Brain pericyte (primary cell): ENCODE measurements at regions not wholly inside any gene's neighbourhood (a gene's known extent, or its start where the extent isn't known, plus 50 kb on each side); places are given as distances from the start of the nearest gene placed in this dataset.

Source experiments
- DNase-seq: peaks from one replicate; pipeline ENCODE4 v3.0.0-alpha.2; 2012; ENCODE audit warnings: low read depth, low spot score

DNA sequence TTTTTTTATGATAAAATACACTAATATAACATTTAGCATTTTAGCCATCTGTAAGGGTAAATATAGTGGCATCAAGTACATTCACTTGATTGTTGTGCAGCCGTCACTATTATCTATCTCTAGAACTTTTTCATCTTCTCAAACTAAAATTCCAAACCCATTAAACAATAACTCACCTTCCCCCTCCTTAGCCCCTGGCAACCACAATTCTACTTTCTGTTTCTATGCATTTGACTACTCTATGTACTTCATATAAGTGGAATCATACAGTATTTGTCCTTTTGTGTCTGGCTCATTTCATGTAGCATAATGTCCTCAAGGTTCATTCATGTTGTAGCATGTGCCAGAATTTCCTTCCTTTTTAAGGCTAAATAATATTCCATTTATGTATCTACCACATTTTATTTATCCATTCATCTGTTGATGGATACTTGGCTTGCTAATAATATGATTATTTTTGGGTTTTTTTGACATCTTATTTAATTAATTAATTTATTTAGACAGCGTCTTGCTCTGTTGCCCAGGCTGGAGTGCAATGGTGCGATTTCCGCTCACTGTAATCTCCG, 69.6 kb upstream of the MACF1 start:
- DNase-seq: no peak

- no peak for DNase-seq
Observed at GRCh38 chr1:39136638-39137037, 67.9 kb upstream of the MACF1 start.

DNA sequence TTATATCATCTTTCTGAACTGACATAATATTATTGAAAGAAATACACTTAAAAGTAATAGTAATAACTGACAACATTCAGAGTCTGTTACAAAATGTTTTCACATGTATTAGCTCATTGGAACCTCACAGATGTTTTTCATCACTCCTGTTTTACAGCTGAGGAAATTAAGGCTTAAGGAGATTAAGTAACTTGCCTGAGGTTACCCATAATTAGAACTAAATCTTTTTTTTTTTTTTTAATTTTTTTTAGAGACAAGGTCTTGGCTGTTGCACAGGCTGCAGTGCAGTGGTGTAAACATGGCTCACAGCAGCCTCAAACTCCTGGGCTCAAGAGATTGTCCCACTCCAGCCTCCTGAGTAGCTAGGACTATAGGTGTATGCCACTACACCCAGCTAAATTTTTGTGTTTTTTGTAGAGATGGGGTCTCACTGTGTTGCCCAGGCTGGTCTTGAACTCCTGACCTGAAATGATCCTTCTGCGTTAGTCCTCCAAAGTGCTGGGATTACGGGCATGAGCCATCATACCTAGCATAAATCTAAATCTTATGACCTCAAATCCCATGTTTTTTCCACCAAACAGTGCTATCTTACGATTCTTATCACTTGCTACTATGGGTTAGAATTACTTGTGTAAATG, 64.7 kb upstream of the MACF1 start:
- DNase-seq: no peak

GRCh38 chr1:39141925-39142324, 62.6 kb upstream of the MACF1 start:
- DNase-seq: no peak

GRCh38 chr1:39142401-39143060, 62.0 kb upstream of the MACF1 start:
- DNase-seq: no peak

DNA sequence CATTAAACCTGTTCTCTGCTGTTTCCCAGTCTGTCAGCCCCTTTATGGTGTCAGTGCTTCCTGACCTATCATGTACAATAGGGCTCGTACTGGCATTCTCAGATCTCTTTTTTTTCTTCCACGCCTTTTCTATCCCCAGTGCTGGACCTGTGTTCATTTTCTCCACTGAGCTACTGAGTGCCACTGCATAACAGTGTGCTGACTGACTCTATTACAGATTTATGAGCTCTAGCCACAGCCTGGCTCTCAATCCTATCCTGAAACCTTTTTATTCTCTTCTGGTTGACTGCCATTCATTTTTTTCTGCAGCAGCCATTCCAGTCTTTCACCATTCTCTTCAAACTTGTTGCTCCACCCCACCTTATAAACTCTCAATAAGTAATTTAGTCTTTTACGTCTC, 59.6 kb upstream of the MACF1 start:
- DNase-seq: no peak

DNA sequence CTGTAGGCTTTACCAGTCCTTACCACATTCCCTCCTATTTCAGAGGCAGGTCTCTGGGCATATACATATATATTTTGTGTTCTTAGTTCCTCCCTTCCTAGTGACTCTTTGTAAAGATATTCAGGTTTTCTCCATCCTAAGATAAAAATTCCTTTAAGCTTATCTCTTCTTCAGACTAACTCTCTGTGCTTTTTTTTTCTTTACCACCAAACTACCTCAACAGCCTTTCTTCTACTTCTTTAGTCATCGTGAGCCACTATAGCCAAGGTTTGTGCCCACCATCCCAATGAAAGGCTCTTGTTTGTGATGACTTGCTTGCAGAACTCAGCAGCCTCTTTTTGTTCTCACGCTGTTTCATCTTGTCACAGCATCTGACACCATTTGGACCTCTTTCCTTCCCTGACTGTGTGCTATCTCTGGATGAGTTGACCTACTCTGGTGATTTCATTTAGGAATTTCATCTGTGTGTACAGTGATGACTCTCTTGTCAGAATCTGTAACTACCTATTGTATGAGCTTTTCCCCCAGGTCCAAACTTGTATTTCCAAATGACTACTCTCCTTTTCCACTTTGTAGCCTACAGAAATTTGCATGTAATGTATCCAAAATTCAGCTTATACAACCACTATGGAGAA, 59.0 kb upstream of the MACF1 start:
- DNase-seq: no peak

DNA sequence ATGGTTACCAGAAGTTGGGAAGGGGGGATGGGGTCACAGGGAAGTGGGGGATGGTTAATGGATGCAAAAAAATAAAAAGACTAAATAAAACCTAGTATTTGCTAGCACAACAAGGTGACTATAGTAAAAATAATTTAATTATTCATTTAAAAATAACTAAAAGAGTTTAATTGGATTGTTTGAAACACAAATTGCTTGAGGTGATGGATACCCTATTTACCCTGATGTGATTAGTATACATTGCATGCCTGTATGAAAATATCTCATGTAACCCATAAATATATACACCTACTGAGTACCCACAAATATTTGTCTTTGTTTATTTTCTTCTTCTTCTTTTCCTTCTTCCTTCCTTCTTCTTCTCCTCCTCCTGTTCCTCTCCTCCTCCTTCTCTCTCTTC, 57.8 kb upstream of the MACF1 start:
- DNase-seq: no peak

GRCh38 chr1:39147099-39148025, 57.1 kb upstream of the MACF1 start:
- DNase-seq: no peak

DNA sequence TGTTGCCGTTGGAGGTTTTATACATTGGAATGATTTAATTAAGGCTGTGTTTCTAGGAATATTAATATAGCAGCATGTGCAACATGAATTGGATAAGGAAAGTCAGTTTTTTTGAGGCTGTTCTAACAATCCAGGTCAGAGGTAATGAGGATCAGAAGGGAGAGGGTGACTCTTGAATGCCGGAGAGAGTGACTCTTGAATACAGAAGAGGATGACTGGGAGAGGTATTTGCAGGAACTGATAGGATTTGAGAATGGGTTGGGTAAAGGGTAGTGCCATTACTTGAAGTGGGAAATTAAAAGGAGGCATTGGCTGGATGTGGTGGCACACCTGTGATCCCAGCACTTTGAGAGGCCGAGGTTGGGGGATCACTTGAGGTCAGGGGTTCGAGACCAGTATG, 55.6 kb upstream of the MACF1 start:
- no peak for DNase-seq

- DNase-seq: no peak
Observed at GRCh38 chr1:39149509-39149908, 55.0 kb upstream of the MACF1 start.

- no peak for DNase-seq
Observed at GRCh38 chr1:39150779-39151178, 53.7 kb upstream of the MACF1 start.

DNA sequence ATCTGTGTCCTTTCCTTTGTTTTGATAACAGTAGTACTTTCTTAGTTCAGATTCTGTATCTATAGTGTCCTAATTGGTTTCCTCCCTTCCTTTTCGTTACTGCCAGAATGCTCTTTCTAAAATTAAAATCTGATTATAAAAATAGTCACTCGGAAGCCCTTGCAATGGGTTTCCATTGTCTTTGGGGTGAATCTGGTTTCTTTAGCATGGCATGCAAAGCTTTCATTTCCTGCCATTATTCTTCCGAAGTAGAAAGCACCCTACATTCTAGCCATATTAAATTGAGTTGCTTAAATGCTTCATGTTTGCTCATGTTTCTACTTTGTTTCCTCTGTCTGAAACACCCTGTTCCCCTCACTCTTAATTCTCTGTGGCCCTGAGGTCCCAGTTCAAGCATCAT, 53.2 kb upstream of the MACF1 start:
- no peak for DNase-seq

GRCh38 chr1:39152923-39153322, 51.6 kb upstream of the MACF1 start:
- no peak for DNase-seq

DNA sequence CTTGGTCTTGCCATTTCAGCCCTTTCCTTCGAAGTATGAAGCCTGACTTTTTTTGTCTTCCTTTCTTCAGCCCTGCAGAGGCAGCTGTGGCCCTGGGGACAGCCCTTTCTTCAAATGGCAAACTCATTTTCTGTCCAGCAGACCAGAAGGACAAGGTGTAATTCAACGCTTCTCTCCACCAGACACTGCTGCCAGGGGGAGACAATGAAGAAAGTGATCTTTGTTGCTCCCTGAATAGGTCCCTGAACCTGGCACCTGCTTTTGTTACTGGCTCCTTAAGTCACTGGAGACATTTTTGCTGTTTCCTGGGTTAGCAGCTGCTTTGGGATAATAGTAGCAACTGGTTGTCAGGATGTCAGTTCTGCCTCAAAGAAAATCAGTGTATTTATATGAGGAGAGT, 50.8 kb upstream of the MACF1 start:
- DNase-seq: no peak

DNA sequence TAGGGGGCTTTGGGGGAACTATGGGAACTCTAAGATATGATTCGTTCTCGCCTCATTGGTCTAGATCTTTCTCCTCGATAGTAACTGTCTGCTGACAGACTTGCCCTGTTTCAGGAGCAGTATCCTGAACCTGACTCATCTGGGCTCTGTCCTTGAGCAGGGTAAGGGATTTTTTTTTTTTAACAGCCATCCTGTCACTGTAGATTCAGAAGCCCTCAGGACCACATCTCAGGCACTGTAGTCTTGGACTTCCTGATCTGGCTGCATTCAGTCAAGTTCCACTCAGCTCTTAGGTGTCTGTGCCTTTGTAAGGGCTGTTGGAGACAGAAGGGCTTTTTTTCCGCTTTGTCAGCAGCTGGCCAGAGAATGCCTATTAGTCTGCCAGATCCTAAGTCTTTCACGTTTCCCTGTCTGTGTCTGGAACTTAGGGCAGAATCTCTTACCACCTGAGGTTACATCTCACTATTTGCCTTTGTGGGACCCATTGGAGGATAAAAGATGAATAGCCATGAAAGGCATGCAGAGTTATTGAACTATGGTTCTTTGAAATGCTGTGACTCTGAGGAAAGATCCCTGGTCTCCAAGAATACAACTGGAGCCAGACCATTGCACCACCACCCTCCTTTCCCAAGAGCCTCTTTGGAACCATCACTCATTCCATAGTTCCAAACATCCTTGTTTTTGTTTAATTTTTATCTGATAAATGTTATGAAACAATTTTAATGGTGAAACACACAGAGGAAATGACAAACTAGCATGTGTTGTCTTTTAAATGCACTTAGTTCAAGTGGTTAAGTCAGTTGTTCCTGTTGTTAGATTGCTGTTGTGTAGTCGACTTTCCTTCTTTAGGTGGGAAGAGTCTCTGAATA, 49.7 kb upstream of the MACF1 start:
- DNase-seq: no peak
